ENCODE measurements at regions not wholly inside any gene's neighbourhood (a gene's known extent, or its start where the extent isn't known, plus 50 kb on each side); places are given as distances from the start of the nearest gene placed in this dataset.

DNA sequence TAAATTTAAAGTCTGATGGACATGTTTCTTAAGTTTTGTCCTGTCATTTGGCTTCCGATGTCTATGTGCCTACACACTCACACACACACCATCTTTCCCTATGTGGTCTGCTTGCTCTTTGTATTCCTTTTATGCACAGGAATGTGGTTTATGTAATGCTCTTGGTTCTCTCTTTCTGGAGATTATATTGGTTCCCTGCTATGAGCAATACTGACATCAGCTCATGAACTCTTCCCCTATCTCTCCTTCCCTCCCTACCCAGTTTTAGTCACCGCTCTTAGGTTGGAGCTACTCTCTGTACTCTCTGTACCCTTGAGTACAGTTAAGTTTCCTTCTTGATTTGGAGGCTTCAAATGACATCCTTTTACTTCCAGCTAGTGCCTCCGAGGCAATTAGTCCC is 77.9 kb upstream of the MVB12B start:
- Histone ChIP-seq H4K20me1 (no peaks in the 10 kb centered on the region), H3K36me3 (no peaks in the 10 kb centered on the region), H3K9ac (no peak overlapping the region), H3K4me1 (no peaks in the 10 kb centered on the region), H3K27ac (no peak overlapping the region), H3K4me2 (no peak overlapping the region), H3K27me3 (no peaks in the 10 kb centered on the region), H3K4me3 (no peak overlapping the region), H3K9me3 (peaks cover 50% of the 10 kb centered on the region)
- no peak for TF ChIP-seq Cebpa-rat (IDR thresholded peaks at IDR 0.05)

DNA sequence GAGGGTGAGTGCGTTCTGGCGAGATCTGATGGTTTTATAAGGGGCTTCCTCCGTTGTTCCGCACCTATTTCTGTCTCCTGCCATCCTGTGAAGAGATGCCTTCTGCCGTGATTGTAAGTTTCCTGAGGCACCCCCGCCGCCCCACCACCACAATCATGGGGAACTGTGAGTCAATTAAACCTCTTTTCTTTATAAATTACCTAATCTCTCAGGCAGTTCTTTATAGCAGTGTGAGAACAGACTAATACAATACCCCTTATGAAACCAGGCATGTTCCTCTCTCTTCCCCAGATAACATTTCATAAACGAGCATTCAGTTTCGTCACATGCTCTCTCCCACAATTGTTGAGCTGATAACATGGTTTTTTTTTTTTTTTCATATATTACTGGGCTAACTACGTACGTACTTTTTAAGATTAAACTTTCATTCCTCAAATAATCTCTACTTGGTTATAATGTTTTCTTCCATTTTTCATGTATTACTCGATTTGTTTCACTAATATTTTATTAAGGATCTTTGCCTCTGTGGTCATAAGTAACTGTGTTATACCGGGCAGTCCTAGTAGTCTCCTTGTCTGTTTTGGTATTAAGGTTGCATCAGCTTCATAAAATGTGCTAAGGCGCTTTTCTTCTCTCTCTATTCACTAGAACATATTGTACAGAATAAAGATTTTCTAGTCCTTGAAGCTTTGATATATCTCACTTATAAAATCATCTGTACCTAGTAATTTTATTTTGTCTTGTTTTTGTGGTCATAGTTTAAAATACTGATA is 64.9 kb upstream of the MVB12B start:
- no peak for TF ChIP-seq Cebpa-rat (IDR thresholded peaks at IDR 0.05)
- H3K27me3 ChIP-seq = no peaks in the 10 kb centered on the region
- H3K27ac ChIP-seq = no peak overlapping the region
- no peak overlapping the region for H3K4me3 ChIP-seq
- H3K9me3 ChIP-seq = peaks cover 7% of the 10 kb centered on the region
- no peaks in the 10 kb centered on the region for H3K36me3 ChIP-seq
- H3K9ac ChIP-seq = no peak overlapping the region
- no peak overlapping the region for H3K4me2 ChIP-seq
- H3K4me1 ChIP-seq = no peaks in the 10 kb centered on the region
- H4K20me1 ChIP-seq = no peaks in the 10 kb centered on the region

DNA sequence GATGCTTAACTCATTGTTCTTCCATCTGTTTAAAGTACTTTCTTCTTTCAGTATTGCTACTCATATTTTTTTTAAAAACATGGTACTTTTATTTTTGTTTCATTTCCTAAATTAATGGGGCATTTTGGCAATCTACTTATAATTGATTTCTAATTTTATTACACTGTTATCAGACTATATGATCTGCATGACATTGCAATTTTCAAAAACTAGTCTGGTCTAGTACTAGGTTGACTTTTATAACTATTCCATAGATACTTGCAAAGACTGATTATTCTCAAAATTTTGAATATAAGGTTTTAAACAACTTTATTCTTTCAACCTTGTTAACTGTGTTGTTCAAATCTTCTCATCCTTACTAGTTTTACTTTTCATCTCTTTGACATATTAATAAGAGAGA is 63.9 kb upstream of the MVB12B start:
- Histone ChIP-seq H3K36me3 (no peaks in the 10 kb centered on the region), H3K27ac (no peak overlapping the region), H3K4me1 (no peaks in the 10 kb centered on the region), H3K4me3 (no peak overlapping the region), H3K4me2 (no peak overlapping the region), H3K27me3 (no peaks in the 10 kb centered on the region), H4K20me1 (no peaks in the 10 kb centered on the region), H3K9me3 (peaks cover 7% of the 10 kb centered on the region), H3K9ac (no peak overlapping the region)
- TF ChIP-seq Cebpa-rat (IDR thresholded peaks at IDR 0.05) = no peak

DNA sequence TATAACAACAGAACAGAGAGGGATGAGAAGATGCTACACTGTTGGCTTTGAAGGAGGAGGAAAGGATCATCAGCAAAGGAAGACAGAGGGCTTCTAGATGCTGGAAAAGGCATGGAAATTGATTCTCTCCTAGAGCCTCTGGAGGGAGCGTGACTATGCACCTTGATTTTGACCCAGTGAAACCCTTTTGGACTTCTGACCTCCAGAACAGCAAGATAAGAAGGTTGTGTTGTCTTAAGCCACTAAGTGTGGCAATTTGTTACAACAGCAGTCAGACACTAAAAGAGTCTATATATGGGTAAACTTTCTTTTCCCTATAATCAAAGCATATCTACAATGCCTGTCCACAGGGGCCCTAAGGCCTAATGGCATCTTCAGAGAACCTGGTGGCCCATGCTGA is 56.1 kb upstream of the MVB12B start:
- no peak overlapping the region for H3K9ac ChIP-seq
- H4K20me1 ChIP-seq = no peaks in the 10 kb centered on the region
- TF ChIP-seq Cebpa-rat (IDR thresholded peaks at IDR 0.05) = no peak
- H3K4me2 ChIP-seq = no peak overlapping the region
- no peaks in the 10 kb centered on the region for H3K27me3 ChIP-seq
- peaks cover 10% of the 10 kb centered on the region; the same call in 1 of the 2 replicates for H3K9me3 ChIP-seq
- H3K36me3 ChIP-seq = no peaks in the 10 kb centered on the region
- peaks cover 10% of the 10 kb centered on the region for H3K4me1 ChIP-seq
- no peak overlapping the region for H3K27ac ChIP-seq
- no peak overlapping the region for H3K4me3 ChIP-seq

DNA sequence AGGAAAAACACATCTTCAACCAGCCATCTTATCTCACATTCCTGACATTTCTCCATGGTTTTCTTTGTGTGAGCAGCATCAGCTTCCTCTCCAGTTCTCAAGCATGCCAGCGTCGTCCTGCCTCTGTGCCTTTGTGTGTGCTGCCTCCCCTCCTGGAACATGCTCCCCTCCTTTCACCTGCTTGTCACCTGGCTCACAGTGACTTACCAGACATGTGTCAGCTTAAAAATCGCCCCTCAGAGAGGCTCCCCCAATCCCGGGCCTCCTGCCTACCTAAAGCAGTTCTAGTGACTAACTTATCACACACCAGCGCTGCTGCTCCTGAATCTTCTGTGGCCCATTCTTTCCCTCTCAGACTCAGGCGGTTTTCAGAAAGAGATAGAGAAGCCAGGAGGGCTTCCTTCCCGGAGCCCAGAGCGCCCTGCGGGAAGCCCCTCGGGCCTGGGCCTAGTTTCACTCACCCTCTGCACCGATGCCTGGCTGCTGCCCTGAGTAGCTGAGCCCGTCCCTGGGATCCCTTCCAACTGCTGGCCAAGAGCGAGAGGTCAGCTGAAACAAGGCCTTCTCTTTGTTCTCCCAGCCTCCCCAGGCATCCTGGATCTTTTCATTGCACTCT is 51.1 kb upstream of the MVB12B start:
- Histone ChIP-seq H3K9ac (no peak overlapping the region), H3K27me3 (no peaks in the 10 kb centered on the region), H3K27ac (no peak overlapping the region), H3K4me1 (no peaks in the 10 kb centered on the region), H3K36me3 (no peaks in the 10 kb centered on the region), H3K9me3 (peaks cover 9% of the 10 kb centered on the region; the same call in 1 of the 2 replicates), H3K4me2 (no peak overlapping the region), H4K20me1 (no peaks in the 10 kb centered on the region), H3K4me3 (no peak overlapping the region)
- no peak for TF ChIP-seq Cebpa-rat (IDR thresholded peaks at IDR 0.05)

DNA sequence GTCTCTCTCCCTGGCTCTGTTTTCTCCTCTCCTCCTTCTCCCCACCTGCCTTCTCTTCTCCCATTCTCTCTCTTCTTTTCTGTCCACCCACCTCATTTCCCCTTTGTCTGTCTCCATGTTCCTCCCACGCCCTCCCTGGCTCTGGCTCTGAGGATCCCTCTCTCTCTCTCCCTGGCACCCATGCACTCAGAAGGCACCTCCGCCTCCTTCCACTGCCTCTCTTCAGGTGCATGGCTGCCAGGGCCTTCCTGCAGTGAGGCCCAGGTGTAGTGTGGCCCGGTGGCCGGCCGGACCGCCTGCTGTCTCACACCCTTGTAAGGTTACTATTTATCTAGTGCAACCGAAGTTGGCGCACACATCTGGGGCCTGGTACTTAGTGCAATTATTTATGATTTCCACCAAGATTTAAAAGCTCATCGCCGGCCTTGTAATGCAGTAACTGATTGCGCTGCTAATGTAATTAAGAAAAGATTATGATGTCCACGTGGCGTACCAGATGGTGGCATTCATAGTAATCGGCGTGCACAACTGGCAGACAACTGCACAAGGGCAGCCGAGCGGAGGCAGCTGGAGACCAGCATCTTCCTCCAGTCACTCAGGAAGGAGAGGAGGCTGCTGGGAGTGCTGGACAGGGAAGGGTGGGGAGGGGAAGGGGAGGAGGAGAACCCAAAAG is 50.4 kb upstream of the MVB12B start:
- Histone ChIP-seq H3K4me3 (no peak overlapping the region), H3K27ac (no peak overlapping the region), H3K4me2 (no peak overlapping the region), H3K9ac (no peak overlapping the region), H3K4me1 (no peaks in the 10 kb centered on the region), H3K36me3 (no peaks in the 10 kb centered on the region), H4K20me1 (no peaks in the 10 kb centered on the region), H3K9me3 (peaks cover 7% of the 10 kb centered on the region; the same call in 1 of the 2 replicates), H3K27me3 (no peaks in the 10 kb centered on the region)
- no peak for TF ChIP-seq Cebpa-rat (IDR thresholded peaks at IDR 0.05)

All from BLaER1 (cell line).